HG02943 (cell line): ENCODE measurements at regions not wholly inside any gene's neighbourhood (a gene's known extent, or its start where the extent isn't known, plus 50 kb on each side); places are given as distances from the start of the nearest gene placed in this dataset.

Experiments
- ATAC-seq: cut with Tn5 transposase; IDR thresholded peaks from one replicate; pipeline ENCODE4 v1.9.1; 2021; ENCODE audit warnings: mild to moderate bottlenecking, low read depth, moderate library complexity; ENCODE audit not compliant: unreplicated experiment

GRCh38 chr12:60822580-60822979 is 1226.8 kb downstream of the SLC16A7 start:
- ATAC-seq: no peak

- ATAC-seq: no peak
Measured at GRCh38 chr12:60830381-60830780, 1234.6 kb downstream of the SLC16A7 start.

GRCh38 chr12:60832290-60832689 is 1236.5 kb downstream of the SLC16A7 start:
- no peak for ATAC-seq

- ATAC-seq: no peak
Measured at GRCh38 chr12:60834372-60834771, 1238.5 kb downstream of the SLC16A7 start.

- ATAC-seq: no peak
Measured at GRCh38 chr12:60834806-60835205, 1239.0 kb downstream of the SLC16A7 start.

GRCh38 chr12:60836651-60837050 is 1240.8 kb downstream of the SLC16A7 start:
- no peak for ATAC-seq

- ATAC-seq: no peak
Measured at GRCh38 chr12:60842181-60842580, 1246.4 kb downstream of the SLC16A7 start.

- ATAC-seq: no peak
Measured at GRCh38 chr12:60844101-60844500, 1248.3 kb downstream of the SLC16A7 start.

- no peak for ATAC-seq
Measured at GRCh38 chr12:60844875-60845274, 1249.0 kb downstream of the SLC16A7 start.

GRCh38 chr12:60845696-60846095 is 1249.9 kb downstream of the SLC16A7 start:
- no peak for ATAC-seq

GRCh38 chr12:60847281-60847680 is 1251.5 kb downstream of the SLC16A7 start:
- ATAC-seq: no peak

- ATAC-seq: no peak
Measured at GRCh38 chr12:60849723-60850122, 1253.9 kb downstream of the SLC16A7 start.

- no peak for ATAC-seq
Measured at GRCh38 chr12:60853407-60853806, 1257.6 kb downstream of the SLC16A7 start.

GRCh38 chr12:60863421-60863820 is 1267.6 kb downstream of the SLC16A7 start:
- no peak for ATAC-seq

GRCh38 chr12:60872219-60872618 is 1276.4 kb downstream of the SLC16A7 start:
- no peak for ATAC-seq

GRCh38 chr12:60872850-60873713 is 1277.3 kb downstream of the SLC16A7 start:
- ATAC-seq: no peak

GRCh38 chr12:60874091-60874490 is 1278.3 kb downstream of the SLC16A7 start:
- ATAC-seq: no peak

- no peak for ATAC-seq
Measured at GRCh38 chr12:60920841-60921495, 1325.1 kb downstream of the SLC16A7 start.

- ATAC-seq: no peak
Measured at GRCh38 chr12:60921541-60921940, 1325.7 kb downstream of the SLC16A7 start.

- ATAC-seq: no peak
Measured at GRCh38 chr12:60926256-60926655, 1330.4 kb downstream of the SLC16A7 start.

GRCh38 chr12:60930151-60930550 is 1330.1 kb upstream of the USP15 start:
- ATAC-seq: no peak
